ENCODE measurements at regions not wholly inside any gene's neighbourhood (a gene's known extent, or its start where the extent isn't known, plus 50 kb on each side); places are given as distances from the start of the nearest gene placed in this dataset.
"Not testable (repeated sequence)": the region's sequence is repeated elsewhere in the genome, so short reads cannot be mapped to it uniquely, and the experiment has no call there.

DNA sequence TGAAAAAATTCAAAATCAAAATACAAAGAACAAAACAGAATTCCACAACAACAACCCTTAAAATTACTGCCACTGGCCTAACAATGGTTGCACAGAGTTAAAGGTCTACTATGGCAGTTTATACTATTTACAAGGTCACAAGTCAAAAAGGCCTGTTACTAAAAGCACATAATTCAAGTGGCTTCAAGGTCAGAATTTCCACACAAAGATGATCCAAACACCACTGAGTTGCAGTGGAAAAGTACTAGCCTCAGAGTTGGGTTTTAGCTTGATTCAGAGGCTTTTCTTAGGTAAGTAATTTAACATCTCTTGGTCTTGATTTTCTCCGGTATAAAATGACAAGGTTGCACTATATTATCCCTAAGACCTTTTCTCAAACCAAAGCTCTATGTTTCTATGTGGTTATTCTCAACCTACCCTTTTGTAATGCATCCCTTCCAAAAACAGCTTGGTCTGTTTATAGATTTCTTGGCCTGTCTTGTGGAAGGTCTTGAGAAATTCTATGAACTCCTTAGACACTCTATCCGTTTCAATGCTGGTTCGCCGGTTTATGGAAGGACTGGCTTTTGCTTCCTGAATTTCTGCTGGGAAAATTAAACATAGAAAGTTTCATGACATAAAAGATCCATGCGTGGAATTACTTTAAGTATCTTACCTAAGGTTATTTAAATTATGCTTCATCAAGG, 69.5 kb downstream of the MDH2 start:
- H4K20me1 ChIP-seq (ENCODE audit: control insufficient read depth, extremely low read depth, insufficient read depth, low read length); H3K4me2 ChIP-seq (ENCODE audit: extremely low read depth, insufficient read depth, low read length); H3K27ac ChIP-seq (ENCODE audit: insufficient read depth, low read length); DNase-seq (ENCODE audit: low read depth in 2 of 2); H3K4me3 ChIP-seq (replicated peaks in 1 of 4; ENCODE audit: control extremely low read depth in 1 of 4, insufficient read depth in 1 of 4, low read depth in 3 of 4, low read length in 4 of 4); H3K4me1 ChIP-seq (ENCODE audit: control insufficient read depth, extremely low read depth, insufficient read depth, low read length); H3K36me3 ChIP-seq (ENCODE audit: control insufficient read depth, insufficient read depth, low read length); H3K9ac ChIP-seq (ENCODE audit: insufficient read depth, low read length); H2AFZ ChIP-seq (ENCODE audit: low read length); H3K9me3 ChIP-seq (ENCODE audit: control insufficient read depth, insufficient read depth, low read depth, low read length); H3K79me2 ChIP-seq (ENCODE audit: control insufficient read depth, insufficient read depth, low read length); H3K27me3 ChIP-seq (ENCODE audit: control insufficient read depth, insufficient read depth, low read length): not testable (repeated sequence)

DNA sequence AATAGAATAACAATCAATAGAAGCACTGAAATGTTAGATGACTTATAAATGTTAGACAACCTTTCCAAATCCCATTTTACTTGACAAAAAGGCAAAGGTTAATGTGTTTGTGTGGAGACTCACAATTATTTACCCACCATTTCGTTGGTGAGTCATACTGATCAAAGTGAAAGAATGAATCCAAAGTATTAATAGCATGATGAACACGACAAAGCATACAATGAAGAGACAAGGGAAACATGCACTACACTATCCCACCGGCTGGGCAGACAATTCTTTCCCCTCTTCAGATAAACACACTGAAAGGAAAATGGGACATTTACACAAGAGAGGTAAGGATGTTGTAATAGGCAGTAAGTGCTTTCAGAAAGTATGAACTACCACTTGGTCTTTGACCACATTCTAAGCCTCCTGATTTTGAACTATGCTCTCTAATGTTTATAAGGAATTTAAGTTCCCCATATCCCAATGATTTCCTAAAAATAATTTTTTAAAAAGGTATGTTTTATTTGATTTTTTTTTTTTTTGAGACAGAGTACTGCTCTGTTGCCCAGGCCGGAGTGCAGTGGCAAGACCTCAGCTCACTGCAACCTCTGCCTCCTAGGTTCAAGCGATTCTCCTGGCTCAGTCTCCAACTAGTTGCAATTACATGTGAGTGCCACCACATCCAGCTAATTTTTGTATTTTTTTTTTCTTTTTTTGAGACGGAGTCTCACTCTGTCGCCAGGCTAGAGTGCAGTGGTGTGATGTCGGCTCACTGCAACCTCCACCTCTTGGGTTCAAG, 70.5 kb downstream of the MDH2 start:
- not testable (repeated sequence) for H3K36me3 ChIP-seq (ENCODE audit: control insufficient read depth, insufficient read depth, low read length); H2AFZ ChIP-seq (ENCODE audit: low read length); H3K9ac ChIP-seq (ENCODE audit: insufficient read depth, low read length); H3K27me3 ChIP-seq (ENCODE audit: control insufficient read depth, insufficient read depth, low read length); H3K4me2 ChIP-seq (ENCODE audit: extremely low read depth, insufficient read depth, low read length); H3K4me1 ChIP-seq (ENCODE audit: control insufficient read depth, extremely low read depth, insufficient read depth, low read length); H4K20me1 ChIP-seq (ENCODE audit: control insufficient read depth, extremely low read depth, insufficient read depth, low read length); H3K27ac ChIP-seq (ENCODE audit: insufficient read depth, low read length); H3K79me2 ChIP-seq (ENCODE audit: control insufficient read depth, insufficient read depth, low read length); H3K4me3 ChIP-seq (replicated peaks in 1 of 4; ENCODE audit: control extremely low read depth in 1 of 4, insufficient read depth in 1 of 4, low read depth in 3 of 4, low read length in 4 of 4); H3K9me3 ChIP-seq (ENCODE audit: control insufficient read depth, insufficient read depth, low read depth, low read length)
- DNase-seq (ENCODE audit: low read depth in 2 of 2) = peak; percentile 2 to 29

DNA sequence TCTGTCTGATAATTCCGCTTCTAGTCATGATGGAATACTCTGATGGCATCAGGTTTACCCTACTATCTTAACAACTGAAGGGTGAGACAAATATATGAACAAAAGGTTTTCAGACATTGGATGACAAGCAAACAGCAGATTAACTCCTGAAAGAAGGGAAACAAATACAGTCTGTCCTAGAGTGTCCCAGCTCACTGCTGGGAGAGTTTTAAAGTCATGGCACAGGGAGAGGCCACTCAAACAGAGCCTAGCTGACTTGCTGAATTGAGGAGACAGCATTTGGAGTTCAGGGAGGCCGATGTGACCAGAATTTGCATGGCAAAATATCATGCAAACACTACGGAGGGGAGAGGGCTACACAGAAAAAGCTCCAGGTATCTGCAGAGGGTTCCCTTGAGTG, 73.1 kb downstream of the MDH2 start:
- H3K9me3 ChIP-seq (ENCODE audit: control insufficient read depth, insufficient read depth, low read depth, low read length) = no peaks in the 10 kb centered on the region
- DNase-seq (ENCODE audit: low read depth in 2 of 2) = no peak
- no peak overlapping the region for H2AFZ ChIP-seq (ENCODE audit: low read length)

More for the DNA sequence above, 73.1 kb downstream of the MDH2 start:
- no peaks in the 10 kb centered on the region for H3K27me3 ChIP-seq (ENCODE audit: control insufficient read depth, insufficient read depth, low read length)
- H4K20me1 ChIP-seq (ENCODE audit: control insufficient read depth, extremely low read depth, insufficient read depth, low read length) = no peaks in the 10 kb centered on the region
- H3K79me2 ChIP-seq (ENCODE audit: control insufficient read depth, insufficient read depth, low read length) = no peaks in the 10 kb centered on the region
- H3K4me2 ChIP-seq (ENCODE audit: extremely low read depth, insufficient read depth, low read length) = no peak overlapping the region
- no peak overlapping the region for H3K9ac ChIP-seq (ENCODE audit: insufficient read depth, low read length)
- H3K36me3 ChIP-seq (ENCODE audit: control insufficient read depth, insufficient read depth, low read length) = no peaks in the 10 kb centered on the region
- H3K27ac ChIP-seq (ENCODE audit: insufficient read depth, low read length) = no peak overlapping the region
- no peak overlapping the region for H3K4me3 ChIP-seq (replicated peaks in 1 of 4; ENCODE audit: control extremely low read depth in 1 of 4, insufficient read depth in 1 of 4, low read depth in 3 of 4, low read length in 4 of 4)
- no peaks in the 10 kb centered on the region for H3K4me1 ChIP-seq (ENCODE audit: control insufficient read depth, extremely low read depth, insufficient read depth, low read length)
- TF ChIP-seq CTCF (conservative IDR thresholded peaks at IDR 0.05 in 1 of 2, IDR thresholded peaks at IDR 0.05 in 1 of 2; ENCODE audit: low read depth in 1 of 2, low read length in 2 of 2) (no peak), EZH2 (IDR thresholded peaks at IDR 0.05; ENCODE audit: low read length, missing control alignments) (no peak)

All from fibroblast of lung (primary cell).